Vagina (tissue), 2 donors: ENCODE measurements at regions not wholly inside any gene's neighbourhood (a gene's known extent, or its start where the extent isn't known, plus 50 kb on each side); places are given as distances from the start of the nearest gene placed in this dataset.

ENCODE experiments used
- DNase-seq, 2 donors: peaks; one replicate each; pipeline ENCODE4 v3.0.0-alpha.2; 2017; ENCODE audit errors: extremely low spot score in 2 of 2
- H3K27ac ChIP-seq: fragments of 200-600 bp; sonication (generic); one replicate; pipeline ENCODE4 v1.5.1; 2019
- H3K27me3 ChIP-seq: fragments of 200-600 bp; sonication (generic); one replicate; pipeline ENCODE4 v1.5.1; 2019
- H3K36me3 ChIP-seq, 2 donors: fragments of 200-600 bp; sonication (generic); one replicate each; pipeline ENCODE4 v1.5.1; 2017 to 2019
- H3K4me1 ChIP-seq: fragments of 200-600 bp; sonication (generic); one replicate; pipeline ENCODE4 v1.5.1; 2019
- H3K4me3 ChIP-seq, 2 donors: fragments of 200-600 bp; sonication (generic); 1 replicate in 1 of 2; 2 replicates in 1 of 2; pipeline ENCODE4 v1.5.1; 2016 to 2019
- H3K9me3 ChIP-seq: fragments of 200-600 bp; sonication (generic); one replicate; pipeline ENCODE4 v1.5.1; 2019
- CTCF ChIP-seq, 3 experiments: fragments of 450-650 bp in 2 of 3; fragments of 200-600 bp in 1 of 3; sonication (generic) in 1 of 3; IDR thresholded peaks; one replicate each; pipeline ENCODE4 v1.5.1; 2017 to 2019; ENCODE audit warnings: antibody characterized with exemption in 3 of 3, mild to moderate bottlenecking in 2 of 3, moderate library complexity in 2 of 3
- POLR2A ChIP-seq, 2 donors: fragments of 450-650 bp; IDR thresholded peaks; one replicate each; pipeline ENCODE4 v1.6.1; 2017; ENCODE audit warnings: antibody characterized with exemption in 2 of 2, mild to moderate bottlenecking in 2 of 2, moderate library complexity in 2 of 2
- POLR2AphosphoS5 ChIP-seq, 2 donors: sonication (generic); formaldehyde crosslinking; IDR thresholded peaks; one replicate each; pipeline ENCODE4 v1.9.0; 2017; ENCODE audit warnings: antibody characterized with exemption in 2 of 2, mild to moderate bottlenecking in 2 of 2, low read depth in 1 of 2; ENCODE audit not compliant: insufficient read depth in 1 of 2
- intact Hi-C: fragments of 100-400 bp; cut with DNase I; formaldehyde crosslinking; loops from one replicate; pipeline ENCODE4 v1.15.1; 2023

DNA sequence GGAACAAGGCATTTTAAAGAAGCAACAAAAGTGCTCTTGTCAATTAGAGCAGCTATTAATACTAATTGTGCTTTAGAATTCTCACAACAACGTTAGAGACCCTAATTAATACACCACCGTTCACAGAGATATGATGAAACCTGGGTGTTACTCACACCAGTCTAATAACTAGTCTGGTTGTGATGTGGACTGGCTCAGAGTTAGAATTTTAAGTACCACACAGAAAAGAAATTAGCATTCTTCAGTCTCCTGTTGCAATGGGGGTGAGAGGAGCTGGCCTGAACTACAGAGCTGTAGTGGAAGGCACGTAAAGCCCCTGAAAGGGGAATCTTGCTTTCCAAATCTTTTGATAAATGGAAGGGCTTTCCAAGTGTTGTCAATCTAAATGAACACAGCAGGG is 240.8 kb upstream of the TOX3 start:
- Histone ChIP-seq H3K4me3 (no peak overlapping the region), H3K4me1 (no peaks in the 10 kb centered on the region), H3K27ac (no peak overlapping the region), H3K27me3 (no peaks in the 10 kb centered on the region), H3K9me3 (no peaks in the 10 kb centered on the region), H3K36me3 (no peaks in the 10 kb centered on the region)
- intact Hi-C loops = no loop called here
- DNase-seq = no peak
- TF ChIP-seq POLR2AphosphoS5 (IDR thresholded peaks at IDR 0.05; ENCODE audit: insufficient read depth in 1 of 2, low read depth in 1 of 2) (no peak), POLR2A (IDR thresholded peaks at IDR 0.05) (no peak), CTCF (IDR thresholded peaks at IDR 0.05) (no peak)

- H3K27ac ChIP-seq = no peak overlapping the region
- no peak for DNase-seq
- no peaks in the 10 kb centered on the region for H3K27me3 ChIP-seq
- H3K4me1 ChIP-seq = no peaks in the 10 kb centered on the region
- H3K36me3 ChIP-seq = no peaks in the 10 kb centered on the region
- intact Hi-C loops = no loop called here
- H3K9me3 ChIP-seq = no peaks in the 10 kb centered on the region
- TF ChIP-seq POLR2A (IDR thresholded peaks at IDR 0.05) (no peak), CTCF (IDR thresholded peaks at IDR 0.05) (no peak), POLR2AphosphoS5 (IDR thresholded peaks at IDR 0.05; ENCODE audit: insufficient read depth in 1 of 2, low read depth in 1 of 2) (no peak)
- no peak overlapping the region for H3K4me3 ChIP-seq
These were observed 239.1 kb upstream of the TOX3 start for GRCh38 chr16:52786091-52786490.

- H3K27ac ChIP-seq = no peak overlapping the region
- no peaks in the 10 kb centered on the region for H3K9me3 ChIP-seq
- no peaks in the 10 kb centered on the region for H3K27me3 ChIP-seq
- no peak overlapping the region for H3K4me3 ChIP-seq
- H3K4me1 ChIP-seq = no peaks in the 10 kb centered on the region
- no peak for TF ChIP-seq POLR2AphosphoS5 (IDR thresholded peaks at IDR 0.05; ENCODE audit: insufficient read depth in 1 of 2, low read depth in 1 of 2)
- no peak for TF ChIP-seq CTCF (IDR thresholded peaks at IDR 0.05)
- TF ChIP-seq POLR2A (IDR thresholded peaks at IDR 0.05) = no peak
- no peak for DNase-seq
- intact Hi-C loops = no loop called here
- H3K36me3 ChIP-seq = no peaks in the 10 kb centered on the region
These were observed 238.7 kb upstream of the TOX3 start for GRCh38 chr16:52785653-52786052.

GRCh38 chr16:52783616-52784015 is 236.7 kb upstream of the TOX3 start:
- Histone ChIP-seq H3K9me3 (no peaks in the 10 kb centered on the region), H3K4me1 (no peaks in the 10 kb centered on the region), H3K27me3 (no peaks in the 10 kb centered on the region), H3K27ac (no peak overlapping the region), H3K36me3 (no peaks in the 10 kb centered on the region), H3K4me3 (no peak overlapping the region)
- intact Hi-C loops = no loop called here
- TF ChIP-seq POLR2A (IDR thresholded peaks at IDR 0.05) (no peak), CTCF (IDR thresholded peaks at IDR 0.05) (no peak), POLR2AphosphoS5 (IDR thresholded peaks at IDR 0.05; ENCODE audit: insufficient read depth in 1 of 2, low read depth in 1 of 2) (no peak)
- DNase-seq = no peak

- Histone ChIP-seq H3K27ac (no peak overlapping the region), H3K36me3 (no peaks in the 10 kb centered on the region), H3K4me1 (no peaks in the 10 kb centered on the region), H3K27me3 (no peaks in the 10 kb centered on the region), H3K9me3 (no peaks in the 10 kb centered on the region), H3K4me3 (no peak overlapping the region)
- intact Hi-C loops = no loop called here
- TF ChIP-seq POLR2A (IDR thresholded peaks at IDR 0.05) (no peak), CTCF (IDR thresholded peaks at IDR 0.05) (no peak), POLR2AphosphoS5 (IDR thresholded peaks at IDR 0.05; ENCODE audit: insufficient read depth in 1 of 2, low read depth in 1 of 2) (no peak)
- no peak for DNase-seq
These were observed 234.2 kb upstream of the TOX3 start for GRCh38 chr16:52781005-52781630.
